ENCODE measurements at regions not wholly inside any gene's neighbourhood (a gene's known extent, or its start where the extent isn't known, plus 50 kb on each side); places are given as distances from the start of the nearest gene placed in this dataset.

DNA sequence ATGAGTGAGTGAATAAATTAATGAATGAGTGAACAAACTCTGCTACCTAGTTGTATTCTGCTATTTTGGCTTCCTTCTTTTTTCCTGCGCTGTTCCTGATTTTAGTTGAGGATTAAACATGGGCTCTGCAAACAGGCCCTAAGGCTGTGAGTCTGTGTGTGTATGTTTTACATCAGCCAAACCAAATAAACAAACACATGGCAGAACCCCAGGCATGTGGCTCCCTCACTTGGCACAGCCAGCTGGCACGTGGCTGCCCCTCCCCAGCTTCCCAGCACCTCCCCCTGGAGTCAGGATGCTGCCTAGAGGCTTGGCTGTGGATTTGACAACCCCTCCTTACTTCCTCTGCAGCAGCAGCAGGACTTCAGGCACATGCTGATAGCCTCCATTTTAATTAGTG is 593.2 kb downstream of the INSC start:
- TF ChIP-seq, protein P1, sequence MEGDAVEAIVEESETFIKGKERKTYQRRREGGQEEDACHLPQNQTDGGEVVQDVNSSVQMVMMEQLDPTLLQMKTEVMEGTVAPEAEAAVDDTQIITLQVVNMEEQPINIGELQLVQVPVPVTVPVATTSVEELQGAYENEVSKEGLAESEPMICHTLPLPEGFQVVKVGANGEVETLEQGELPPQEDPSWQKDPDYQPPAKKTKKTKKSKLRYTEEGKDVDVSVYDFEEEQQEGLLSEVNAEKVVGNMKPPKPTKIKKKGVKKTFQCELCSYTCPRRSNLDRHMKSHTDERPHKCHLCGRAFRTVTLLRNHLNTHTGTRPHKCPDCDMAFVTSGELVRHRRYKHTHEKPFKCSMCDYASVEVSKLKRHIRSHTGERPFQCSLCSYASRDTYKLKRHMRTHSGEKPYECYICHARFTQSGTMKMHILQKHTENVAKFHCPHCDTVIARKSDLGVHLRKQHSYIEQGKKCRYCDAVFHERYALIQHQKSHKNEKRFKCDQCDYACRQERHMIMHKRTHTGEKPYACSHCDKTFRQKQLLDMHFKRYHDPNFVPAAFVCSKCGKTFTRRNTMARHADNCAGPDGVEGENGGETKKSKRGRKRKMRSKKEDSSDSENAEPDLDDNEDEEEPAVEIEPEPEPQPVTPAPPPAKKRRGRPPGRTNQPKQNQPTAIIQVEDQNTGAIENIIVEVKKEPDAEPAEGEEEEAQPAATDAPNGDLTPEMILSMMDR (conservative IDR thresholded peaks at IDR 0.05): no peak
- no peak for TF ChIP-seq ZFX (IDR thresholded peaks at IDR 0.05)
